ENCODE measurements at regions not wholly inside any gene's neighbourhood (a gene's known extent, or its start where the extent isn't known, plus 50 kb on each side); places are given as distances from the start of the nearest gene placed in this dataset.

DNA sequence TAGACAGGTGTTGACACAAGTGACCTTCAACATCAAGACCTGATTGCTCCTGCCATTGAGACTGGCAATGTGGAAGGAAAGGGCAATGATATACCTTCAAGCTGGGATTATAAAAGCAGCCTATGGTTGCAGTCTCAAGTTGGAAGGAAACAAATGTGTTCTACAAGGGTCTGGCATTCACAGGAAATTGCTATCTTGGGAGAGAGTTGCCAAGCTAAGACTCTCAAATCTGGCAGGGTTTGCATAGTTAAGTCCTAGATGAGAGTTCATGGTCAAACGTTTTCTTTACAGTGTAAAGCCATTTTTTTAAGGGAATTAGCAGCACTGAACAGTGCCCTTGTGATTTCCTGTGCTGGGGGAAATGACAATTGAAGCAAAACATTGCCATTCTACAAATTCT is 546.9 kb upstream of the CFAP20DC start:
- TF ChIP-seq, protein P1, sequence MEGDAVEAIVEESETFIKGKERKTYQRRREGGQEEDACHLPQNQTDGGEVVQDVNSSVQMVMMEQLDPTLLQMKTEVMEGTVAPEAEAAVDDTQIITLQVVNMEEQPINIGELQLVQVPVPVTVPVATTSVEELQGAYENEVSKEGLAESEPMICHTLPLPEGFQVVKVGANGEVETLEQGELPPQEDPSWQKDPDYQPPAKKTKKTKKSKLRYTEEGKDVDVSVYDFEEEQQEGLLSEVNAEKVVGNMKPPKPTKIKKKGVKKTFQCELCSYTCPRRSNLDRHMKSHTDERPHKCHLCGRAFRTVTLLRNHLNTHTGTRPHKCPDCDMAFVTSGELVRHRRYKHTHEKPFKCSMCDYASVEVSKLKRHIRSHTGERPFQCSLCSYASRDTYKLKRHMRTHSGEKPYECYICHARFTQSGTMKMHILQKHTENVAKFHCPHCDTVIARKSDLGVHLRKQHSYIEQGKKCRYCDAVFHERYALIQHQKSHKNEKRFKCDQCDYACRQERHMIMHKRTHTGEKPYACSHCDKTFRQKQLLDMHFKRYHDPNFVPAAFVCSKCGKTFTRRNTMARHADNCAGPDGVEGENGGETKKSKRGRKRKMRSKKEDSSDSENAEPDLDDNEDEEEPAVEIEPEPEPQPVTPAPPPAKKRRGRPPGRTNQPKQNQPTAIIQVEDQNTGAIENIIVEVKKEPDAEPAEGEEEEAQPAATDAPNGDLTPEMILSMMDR (IDR thresholded peaks at IDR 0.05): no peak
- no peak for TF ChIP-seq POLR2AphosphoS5 (IDR thresholded peaks at IDR 0.05)
- no peak for TF ChIP-seq POLR2A (IDR thresholded peaks at IDR 0.05)
